ENCODE measurements at regions not wholly inside any gene's neighbourhood (a gene's known extent, or its start where the extent isn't known, plus 50 kb on each side); places are given as distances from the start of the nearest gene placed in this dataset.

DNA sequence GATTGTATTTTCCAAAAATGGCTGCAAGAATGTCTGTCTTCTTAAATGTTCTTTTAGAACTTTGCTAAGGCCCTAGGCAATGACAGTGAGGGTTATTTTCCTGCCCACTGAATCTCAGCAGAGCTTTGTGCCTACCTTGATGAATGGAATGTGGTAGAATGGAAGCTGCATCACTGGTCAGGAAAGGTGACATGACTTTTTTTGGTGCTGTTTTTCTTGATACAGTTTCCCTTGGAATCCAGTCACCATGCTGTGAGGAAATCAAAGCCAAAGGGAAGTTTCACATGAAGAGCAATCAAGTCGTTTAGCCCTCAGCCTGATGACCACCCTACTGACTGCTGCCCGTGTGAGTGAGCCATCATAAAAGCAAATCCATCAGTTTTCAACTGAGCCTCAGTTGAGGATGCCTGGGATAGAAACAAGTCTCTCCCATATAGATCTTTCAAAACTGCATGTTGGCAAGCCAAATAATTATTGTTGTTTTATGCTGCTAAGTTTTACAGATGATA is 886.0 kb upstream of the FBXO33 start:
- Histone ChIP-seq H3K4me3 (replicated peaks in 1 of 2; ENCODE audit: low read depth in 1 of 2, low read length in 2 of 2) (no peak overlapping the region), H3K9me3 (ENCODE audit: control insufficient read depth in 1 of 2, insufficient read depth in 1 of 2, low read depth in 1 of 2, low read length in 2 of 2) (no peaks in the 10 kb centered on the region), H4K20me1 (ENCODE audit: insufficient read depth) (no peaks in the 10 kb centered on the region), H2AFZ (ENCODE audit: low read depth, low read length, poor library complexity, severe bottlenecking) (no peak overlapping the region), H3K9me2 (ENCODE audit: insufficient read depth) (no peaks in the 10 kb centered on the region), H3K27me3 (ENCODE audit: insufficient read depth, low read length) (no peaks in the 10 kb centered on the region), H3K79me2 (ENCODE audit: insufficient read depth, low read length) (no peaks in the 10 kb centered on the region), H3K27ac (ENCODE audit: low read depth, low read length) (no peak overlapping the region), H3K4me1 (ENCODE audit: control insufficient read depth in 1 of 2, insufficient read depth in 2 of 2, low read length in 2 of 2) (no peaks in the 10 kb centered on the region), H3K4me2 (ENCODE audit: low read length) (no peak overlapping the region), H3K9ac (ENCODE audit: low read length) (no peak overlapping the region), H3K36me3 (ENCODE audit: control insufficient read depth in 1 of 2, insufficient read depth in 2 of 2, low read length in 2 of 2) (no peaks in the 10 kb centered on the region)
- no peak for DNase-seq (ENCODE audit: low read depth, low spot score)
- RAD21 ChIA-PET (ENCODE audit: low non-redundant PET in 1 of 2, low total read pairs in 2 of 2, uncharacterized antibody in 2 of 2, unreplicated experiment in 2 of 2) = no interaction called here
- TF ChIP-seq, protein P1, sequence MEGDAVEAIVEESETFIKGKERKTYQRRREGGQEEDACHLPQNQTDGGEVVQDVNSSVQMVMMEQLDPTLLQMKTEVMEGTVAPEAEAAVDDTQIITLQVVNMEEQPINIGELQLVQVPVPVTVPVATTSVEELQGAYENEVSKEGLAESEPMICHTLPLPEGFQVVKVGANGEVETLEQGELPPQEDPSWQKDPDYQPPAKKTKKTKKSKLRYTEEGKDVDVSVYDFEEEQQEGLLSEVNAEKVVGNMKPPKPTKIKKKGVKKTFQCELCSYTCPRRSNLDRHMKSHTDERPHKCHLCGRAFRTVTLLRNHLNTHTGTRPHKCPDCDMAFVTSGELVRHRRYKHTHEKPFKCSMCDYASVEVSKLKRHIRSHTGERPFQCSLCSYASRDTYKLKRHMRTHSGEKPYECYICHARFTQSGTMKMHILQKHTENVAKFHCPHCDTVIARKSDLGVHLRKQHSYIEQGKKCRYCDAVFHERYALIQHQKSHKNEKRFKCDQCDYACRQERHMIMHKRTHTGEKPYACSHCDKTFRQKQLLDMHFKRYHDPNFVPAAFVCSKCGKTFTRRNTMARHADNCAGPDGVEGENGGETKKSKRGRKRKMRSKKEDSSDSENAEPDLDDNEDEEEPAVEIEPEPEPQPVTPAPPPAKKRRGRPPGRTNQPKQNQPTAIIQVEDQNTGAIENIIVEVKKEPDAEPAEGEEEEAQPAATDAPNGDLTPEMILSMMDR (IDR thresholded peaks at IDR 0.05 in 2 of 3, conservative IDR thresholded peaks at IDR 0.05 in 1 of 3; ENCODE audit: borderline replicate concordance in 1 of 3, insufficient read depth in 1 of 3, low read depth in 2 of 3, low read length in 2 of 3) = no peak
- TF ChIP-seq SRF (IDR thresholded peaks at IDR 0.05; ENCODE audit: low read depth) (no peak), SIN3A (IDR thresholded peaks at IDR 0.05; ENCODE audit: low read depth) (no peak)
- no peak for ATAC-seq
- BruUV-seq (replicated peaks) = no TSS peak
- POLR2A ChIA-PET = no interaction called here
- CTCF ChIA-PET = no interaction called here
- intact Hi-C loops (cut with micrococcal nuclease) = no loop called here

DNA sequence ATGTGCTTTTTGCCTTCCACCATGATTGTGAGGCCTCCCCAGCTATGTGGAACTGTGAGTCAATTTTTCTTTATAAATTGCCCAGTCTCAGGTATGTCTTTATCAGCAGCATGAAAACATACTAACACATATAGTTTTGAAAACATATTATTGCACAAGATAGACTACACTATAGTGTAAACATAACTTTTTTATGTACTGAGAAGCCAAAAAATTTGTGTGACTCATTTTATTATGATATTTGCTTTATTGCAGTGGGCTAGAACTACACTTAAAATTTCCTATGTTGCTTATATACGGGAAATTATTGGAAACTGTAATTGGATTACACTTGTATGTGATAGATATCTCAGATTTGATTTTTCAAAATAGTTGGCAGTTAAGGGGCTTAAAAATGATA is 885.5 kb upstream of the FBXO33 start:
- intact Hi-C loops (cut with micrococcal nuclease) = no loop called here
- BruUV-seq (replicated peaks) = no TSS peak
- no peak for ATAC-seq
- Histone ChIP-seq H3K4me2 (ENCODE audit: low read length) (no peak overlapping the region), H3K79me2 (ENCODE audit: insufficient read depth, low read length) (no peaks in the 10 kb centered on the region), H4K20me1 (ENCODE audit: insufficient read depth) (no peaks in the 10 kb centered on the region), H3K27ac (ENCODE audit: low read depth, low read length) (no peak overlapping the region), H3K9me2 (ENCODE audit: insufficient read depth) (no peaks in the 10 kb centered on the region), H3K9ac (ENCODE audit: low read length) (no peak overlapping the region), H3K36me3 (ENCODE audit: control insufficient read depth in 1 of 2, insufficient read depth in 2 of 2, low read length in 2 of 2) (no peaks in the 10 kb centered on the region), H2AFZ (ENCODE audit: low read depth, low read length, poor library complexity, severe bottlenecking) (no peak overlapping the region), H3K27me3 (ENCODE audit: insufficient read depth, low read length) (no peaks in the 10 kb centered on the region), H3K9me3 (ENCODE audit: control insufficient read depth in 1 of 2, insufficient read depth in 1 of 2, low read depth in 1 of 2, low read length in 2 of 2) (no peaks in the 10 kb centered on the region), H3K4me1 (ENCODE audit: control insufficient read depth in 1 of 2, insufficient read depth in 2 of 2, low read length in 2 of 2) (peaks cover 0 to 3% of the 10 kb centered on the region in 2 experiments; a peak in 2 of 4 replicates), H3K4me3 (replicated peaks in 1 of 2; ENCODE audit: low read depth in 1 of 2, low read length in 2 of 2) (no peak overlapping the region)
- ChIA-PET CTCF (no interaction called here), POLR2A (no interaction called here), RAD21 (ENCODE audit: low non-redundant PET in 1 of 2, low total read pairs in 2 of 2, uncharacterized antibody in 2 of 2, unreplicated experiment in 2 of 2) (no interaction called here)
- no peak for DNase-seq (ENCODE audit: low read depth, low spot score)
- TF ChIP-seq POLR2A (IDR thresholded peaks at IDR 0.05; ENCODE audit: borderline replicate concordance, extremely low read depth, insufficient read depth, insufficient read length) (no peak), ELF1 (IDR thresholded peaks at IDR 0.05; ENCODE audit: borderline replicate concordance, low read depth) (no peak), FOSL1 (IDR thresholded peaks at IDR 0.05; ENCODE audit: low read depth) (no peak), SRF (IDR thresholded peaks at IDR 0.05; ENCODE audit: low read depth) (no peak), CBX3 (IDR thresholded peaks at IDR 0.05; ENCODE audit: low read depth) (no peak), EZH2 (IDR thresholded peaks at IDR 0.05) (no peak), EGR1 (IDR thresholded peaks at IDR 0.05; ENCODE audit: low read depth) (no peak), YY1 (IDR thresholded peaks at IDR 0.05; ENCODE audit: extremely low read depth, insufficient replicate concordance, low read depth, low read length) (no peak), JUND (IDR thresholded peaks at IDR 0.05) (no peak), SP1 (IDR thresholded peaks at IDR 0.05; ENCODE audit: low read depth) (no peak)
- TF ChIP-seq, protein P2, sequence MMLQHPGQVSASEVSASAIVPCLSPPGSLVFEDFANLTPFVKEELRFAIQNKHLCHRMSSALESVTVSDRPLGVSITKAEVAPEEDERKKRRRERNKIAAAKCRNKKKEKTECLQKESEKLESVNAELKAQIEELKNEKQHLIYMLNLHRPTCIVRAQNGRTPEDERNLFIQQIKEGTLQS (IDR thresholded peaks at IDR 0.05) = no peak
- TF ChIP-seq, protein P1 (IDR thresholded peaks at IDR 0.05 in 2 of 3, conservative IDR thresholded peaks at IDR 0.05 in 1 of 3; ENCODE audit: borderline replicate concordance in 1 of 3, insufficient read depth in 1 of 3, low read depth in 2 of 3, low read length in 2 of 3) = no peak
